ENCODE measurements at regions not wholly inside any gene's neighbourhood (a gene's known extent, or its start where the extent isn't known, plus 50 kb on each side); places are given as distances from the start of the nearest gene placed in this dataset.
A peak's percentile ranks its signal among the peaks of the same experiment; 100 is the strongest.

DNA sequence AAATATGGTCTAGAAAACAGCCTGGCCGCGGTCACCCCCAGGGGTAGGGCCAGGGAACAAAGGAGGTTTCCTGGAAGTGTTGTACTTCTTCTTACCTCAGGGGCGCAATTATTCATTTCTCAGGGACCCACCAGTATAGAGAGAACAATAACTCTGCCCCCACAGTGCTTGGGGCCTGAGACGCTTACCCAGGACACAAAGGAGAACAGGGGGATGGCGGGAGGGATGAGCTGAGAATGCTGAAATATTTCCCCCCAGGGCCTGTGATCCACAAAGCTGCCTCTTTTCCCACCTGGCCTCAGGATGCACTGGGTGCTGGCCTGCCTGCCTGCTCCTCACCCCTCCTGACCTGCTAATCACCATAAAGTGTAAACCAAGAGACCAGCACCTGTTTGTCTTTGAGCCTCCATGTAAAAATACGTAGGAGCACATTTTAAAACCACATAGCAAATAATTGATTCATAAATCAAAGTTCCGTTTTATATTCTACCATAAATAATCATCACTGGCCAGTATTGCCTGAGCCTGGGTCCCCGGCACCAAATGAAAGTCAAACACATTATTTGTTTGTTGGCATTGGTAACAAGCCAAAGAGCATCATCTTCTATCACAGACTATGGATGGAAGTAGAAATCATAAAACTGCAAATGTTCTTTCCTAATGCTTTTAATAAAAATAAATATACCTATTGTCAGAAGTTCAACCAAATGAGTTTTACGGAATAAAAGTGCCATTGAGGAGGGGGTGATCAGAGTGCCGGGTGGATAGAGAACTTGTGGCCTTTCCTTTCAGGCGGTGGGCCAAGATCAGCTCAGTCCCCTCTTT, 67.3 kb upstream of the RMDN2 start:
- no peak for ATAC-seq (replicated peaks)
- Mint-ChIP-seq H3K4me1 (no peaks in the 10 kb centered on the region), H3K4me3 (no peak overlapping the region), H3K36me3 (ENCODE audit: low read depth) (no peaks in the 10 kb centered on the region), H3K27me3 (peaks cover 8% of the 10 kb centered on the region), H3K9me3 (peaks cover 4% of the 10 kb centered on the region), H3K27ac (no peak overlapping the region)

DNA sequence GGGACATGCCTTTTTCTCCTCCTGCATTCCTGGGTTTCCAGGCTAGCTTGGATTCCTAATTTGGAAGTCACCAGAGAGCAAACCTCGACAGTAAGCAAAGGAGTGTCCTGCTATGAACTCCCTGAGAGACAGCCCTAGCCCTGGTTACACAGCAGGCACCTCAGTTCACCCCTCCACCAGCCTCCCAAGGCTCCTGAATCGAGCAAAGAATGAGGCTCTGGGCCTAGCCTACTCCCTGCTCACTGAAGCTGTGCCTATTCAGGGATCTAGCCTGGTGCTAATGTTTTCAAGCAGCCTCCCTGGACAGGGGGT, 66.7 kb upstream of the RMDN2 start:
- peaks cover 4% of the 10 kb centered on the region for H3K9me3 Mint-ChIP-seq
- no peaks in the 10 kb centered on the region for H3K36me3 Mint-ChIP-seq (ENCODE audit: low read depth)
- H3K4me3 Mint-ChIP-seq = no peak overlapping the region
- H3K27me3 Mint-ChIP-seq = peaks cover 11% of the 10 kb centered on the region
- no peaks in the 10 kb centered on the region for H3K4me1 Mint-ChIP-seq
- H3K27ac Mint-ChIP-seq = no peak overlapping the region
- no peak for ATAC-seq (replicated peaks)

DNA sequence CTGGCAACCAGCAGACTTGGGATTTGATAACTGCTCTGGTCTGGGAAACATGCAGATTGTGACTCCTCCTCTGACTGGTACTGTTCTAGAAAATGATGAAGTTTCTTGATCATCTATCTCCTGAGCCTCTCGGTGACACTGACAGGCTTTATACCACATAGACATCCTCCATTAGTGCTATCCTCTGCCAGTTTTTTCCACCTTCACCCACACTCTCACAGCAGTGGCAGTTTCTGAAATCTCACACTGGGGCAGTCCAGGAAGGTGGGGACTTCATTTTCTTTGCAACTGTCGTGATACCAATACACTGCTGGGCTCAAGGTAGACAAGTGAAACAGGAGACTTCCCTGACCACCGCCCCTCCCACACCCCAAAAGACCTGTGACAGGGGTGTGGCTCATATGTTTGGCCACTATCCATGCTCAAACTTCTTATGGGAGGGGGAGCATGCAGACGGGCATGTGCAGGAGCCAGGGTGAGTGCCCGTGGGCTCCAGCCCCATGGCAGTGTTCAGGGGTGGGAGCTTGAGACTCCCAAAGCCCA, 66.3 kb upstream of the RMDN2 start:
- no peak overlapping the region for H3K27ac Mint-ChIP-seq
- ATAC-seq (replicated peaks) = peak; percentile 23
- H3K4me3 Mint-ChIP-seq = no peak overlapping the region
- H3K36me3 Mint-ChIP-seq (ENCODE audit: low read depth) = no peaks in the 10 kb centered on the region
- no peaks in the 10 kb centered on the region for H3K4me1 Mint-ChIP-seq
- H3K9me3 Mint-ChIP-seq = peaks cover 4% of the 10 kb centered on the region
- H3K27me3 Mint-ChIP-seq = peaks cover 14% of the 10 kb centered on the region

DNA sequence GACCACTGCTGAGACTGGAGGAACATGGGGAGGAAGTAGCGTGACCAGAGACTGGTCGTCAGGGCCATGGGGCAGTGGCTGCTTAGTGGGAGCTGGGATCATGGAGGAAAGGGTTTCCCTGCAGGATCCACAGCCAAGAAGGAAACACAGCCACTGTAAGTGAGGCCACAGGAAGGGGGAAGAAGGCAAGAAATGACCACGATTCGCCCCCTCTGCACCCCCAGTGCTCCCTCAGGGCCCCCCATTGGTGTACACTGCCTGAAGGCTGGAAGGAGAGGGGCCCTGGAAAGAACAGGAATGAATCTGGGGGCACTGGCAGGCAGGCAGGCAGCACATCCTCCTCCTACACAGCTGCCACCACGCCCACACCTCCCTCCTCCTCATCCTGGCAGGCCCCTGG, 62.5 kb upstream of the RMDN2 start:
- ATAC-seq (replicated peaks) = no peak
- no peaks in the 10 kb centered on the region for H3K4me1 Mint-ChIP-seq
- no peak overlapping the region for H3K27ac Mint-ChIP-seq
- no peaks in the 10 kb centered on the region for H3K36me3 Mint-ChIP-seq (ENCODE audit: low read depth)
- H3K4me3 Mint-ChIP-seq = no peak overlapping the region
- peaks cover 28% of the 10 kb centered on the region for H3K27me3 Mint-ChIP-seq
- peaks cover 4% of the 10 kb centered on the region for H3K9me3 Mint-ChIP-seq

DNA sequence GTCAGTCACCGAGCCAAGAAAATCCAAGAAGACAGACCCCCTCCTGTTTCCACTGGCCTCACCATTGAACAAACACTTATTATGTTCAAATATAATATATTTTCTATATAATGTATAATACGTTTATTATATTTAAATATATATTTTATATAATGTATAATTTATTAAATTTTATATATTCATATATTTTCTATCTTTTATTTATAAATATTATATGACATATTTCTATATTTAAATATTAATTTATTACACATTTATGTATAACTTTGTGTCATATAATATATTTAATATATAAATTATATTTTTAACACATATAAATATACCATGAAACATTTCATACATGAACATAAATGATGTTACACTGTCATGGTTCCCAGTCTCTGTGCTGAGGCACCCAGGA, 60.9 kb upstream of the RMDN2 start:
- H3K4me1 Mint-ChIP-seq = peaks cover 5% of the 10 kb centered on the region
- ATAC-seq (replicated peaks) = no peak
- H3K4me3 Mint-ChIP-seq = no peak overlapping the region
- peaks cover 31% of the 10 kb centered on the region for H3K27me3 Mint-ChIP-seq
- no peaks in the 10 kb centered on the region for H3K36me3 Mint-ChIP-seq (ENCODE audit: low read depth)
- H3K9me3 Mint-ChIP-seq = peaks cover 4% of the 10 kb centered on the region
- H3K27ac Mint-ChIP-seq = no peak overlapping the region

DNA sequence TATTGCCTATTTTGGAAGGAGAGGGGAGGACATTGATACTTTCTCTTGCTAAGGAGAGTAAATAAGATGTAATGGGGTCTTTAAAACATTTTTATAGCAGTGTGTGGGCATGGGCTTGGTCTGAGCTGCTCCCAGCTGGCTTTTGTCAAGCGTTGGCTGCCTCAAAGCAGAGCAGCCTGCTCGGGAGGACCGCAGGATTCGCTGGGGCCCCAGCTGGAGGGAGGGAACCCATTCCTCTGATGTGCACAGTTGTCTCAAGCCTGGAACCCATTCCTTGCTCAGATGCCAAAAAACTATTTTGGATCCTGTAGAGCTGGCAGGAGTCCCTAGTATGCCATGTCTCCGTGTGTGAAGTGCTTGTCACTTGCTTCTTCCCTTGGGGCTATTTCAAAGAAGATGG, 59.4 kb upstream of the RMDN2 start:
- Mint-ChIP-seq H3K27me3 (peaks cover 27% of the 10 kb centered on the region), H3K36me3 (ENCODE audit: low read depth) (no peaks in the 10 kb centered on the region), H3K9me3 (no peaks in the 10 kb centered on the region), H3K4me3 (no peak overlapping the region), H3K27ac (no peak overlapping the region), H3K4me1 (peaks cover 6% of the 10 kb centered on the region)
- no peak for ATAC-seq (replicated peaks)

DNA sequence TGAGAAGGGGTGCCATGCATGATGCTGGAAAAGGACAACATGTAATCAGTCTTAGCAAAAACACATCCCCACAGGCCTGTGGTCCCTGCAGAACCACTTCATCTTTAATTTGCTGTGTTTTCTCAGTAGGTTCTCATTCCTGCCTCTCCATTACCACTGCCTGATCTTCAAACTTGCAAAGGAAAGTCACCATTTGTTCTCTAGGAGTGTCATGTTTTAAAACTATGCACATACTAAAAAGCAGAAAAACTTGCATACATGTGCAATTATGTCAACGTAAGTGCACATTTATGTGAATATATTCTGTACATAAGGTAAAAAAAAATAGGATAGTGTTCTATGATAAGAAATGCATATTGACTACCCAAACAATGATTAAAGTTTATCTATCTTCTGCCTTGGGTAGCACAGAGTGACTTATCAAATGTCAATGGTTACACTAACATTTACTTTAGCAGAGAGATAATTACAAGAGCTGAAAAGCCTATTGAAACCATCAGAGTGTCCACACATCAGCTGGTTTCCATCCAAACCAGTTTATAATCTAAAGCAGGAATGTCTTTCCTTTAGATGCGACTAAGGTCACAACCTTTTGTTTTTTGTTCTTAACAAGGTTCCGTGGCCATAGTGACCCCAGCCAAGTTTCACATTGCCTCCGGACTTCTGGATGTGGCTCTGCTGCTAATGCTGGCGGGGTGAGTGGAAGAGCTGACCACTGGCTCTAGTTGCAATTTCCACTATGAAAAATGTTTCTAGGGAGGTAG, 58.7 kb upstream of the RMDN2 start:
- no peaks in the 10 kb centered on the region for H3K36me3 Mint-ChIP-seq (ENCODE audit: low read depth)
- no peaks in the 10 kb centered on the region for H3K9me3 Mint-ChIP-seq
- peaks cover 6% of the 10 kb centered on the region for H3K4me1 Mint-ChIP-seq
- H3K27me3 Mint-ChIP-seq = peaks cover 27% of the 10 kb centered on the region
- no peak for ATAC-seq (replicated peaks)
- H3K27ac Mint-ChIP-seq = no peak overlapping the region
- H3K4me3 Mint-ChIP-seq = no peak overlapping the region

DNA sequence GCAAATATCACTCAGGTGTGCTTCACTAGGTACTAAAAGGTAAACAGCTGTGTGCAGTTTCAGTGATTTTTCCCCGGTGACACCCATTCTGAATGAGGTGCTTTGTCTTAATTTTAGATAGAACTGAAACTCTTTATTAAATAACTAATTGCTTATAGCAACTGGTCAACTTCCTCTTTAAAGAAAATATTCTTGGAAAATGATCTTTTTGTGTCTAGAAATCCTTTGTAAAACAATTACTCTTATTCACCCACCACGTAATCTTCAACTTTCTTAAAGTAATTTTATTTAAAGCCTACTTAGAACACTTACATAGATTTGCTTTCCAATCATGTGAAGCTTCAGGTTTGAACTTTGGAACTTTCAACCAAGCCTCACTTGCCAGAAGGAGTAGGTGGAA, 57.9 kb upstream of the RMDN2 start:
- no peak for ATAC-seq (replicated peaks)
- no peak overlapping the region for H3K27ac Mint-ChIP-seq

DNA sequence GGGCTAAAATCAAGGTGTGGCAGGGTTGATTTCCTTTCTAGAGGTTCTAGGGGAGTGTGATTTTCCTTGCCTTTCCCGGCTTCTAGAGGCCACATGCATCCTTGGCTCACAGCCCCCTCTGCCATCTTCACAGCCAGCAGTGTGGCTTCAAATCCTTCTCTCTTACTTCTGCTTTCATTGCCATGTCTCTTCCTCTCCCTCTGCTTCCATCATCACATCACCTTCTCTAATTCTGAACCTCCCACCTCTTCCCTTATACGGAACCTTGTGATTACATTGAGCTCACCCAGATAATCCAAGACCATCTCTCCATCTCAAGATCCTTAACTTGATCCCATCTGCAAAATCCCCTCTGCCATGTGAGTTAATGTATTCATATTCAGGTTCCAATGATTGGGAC, 56.2 kb upstream of the RMDN2 start:
- Mint-ChIP-seq H3K4me1 (peaks cover 24% of the 10 kb centered on the region), H3K27me3 (peaks cover 16% of the 10 kb centered on the region), H3K36me3 (ENCODE audit: low read depth) (no peaks in the 10 kb centered on the region), H3K4me3 (no peak overlapping the region), H3K27ac (no peak overlapping the region), H3K9me3 (no peaks in the 10 kb centered on the region)
- ATAC-seq (replicated peaks) = no peak

More for the DNA sequence above, 57.9 kb upstream of the RMDN2 start:
- Mint-ChIP-seq H3K4me3 (no peak overlapping the region), H3K36me3 (ENCODE audit: low read depth) (no peaks in the 10 kb centered on the region), H3K27me3 (peaks cover 23% of the 10 kb centered on the region), H3K9me3 (no peaks in the 10 kb centered on the region), H3K4me1 (peaks cover 11% of the 10 kb centered on the region)

DNA sequence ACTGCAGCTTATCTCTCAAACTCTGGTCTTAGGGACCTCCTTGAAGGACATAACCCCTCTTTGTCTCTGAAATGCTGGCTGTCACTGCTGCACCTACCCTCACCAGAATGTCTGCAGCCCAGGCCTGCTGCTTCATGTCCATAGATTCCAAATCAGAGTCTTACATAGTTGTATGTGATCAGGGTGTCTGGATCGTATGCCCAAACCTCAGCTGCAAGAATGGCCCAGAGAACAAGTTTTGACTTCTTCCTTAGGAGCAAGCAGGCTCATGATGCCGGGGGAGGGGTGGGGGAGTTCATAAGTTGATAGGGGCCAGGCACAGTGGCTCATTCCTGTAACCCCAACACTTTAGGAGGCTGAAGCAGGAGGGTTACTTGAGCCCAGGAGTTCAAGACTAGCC, 55.8 kb upstream of the RMDN2 start:
- no peak overlapping the region for H3K27ac Mint-ChIP-seq
- no peak for ATAC-seq (replicated peaks)
- H3K4me3 Mint-ChIP-seq = no peak overlapping the region
- peaks cover 13% of the 10 kb centered on the region for H3K27me3 Mint-ChIP-seq
- H3K36me3 Mint-ChIP-seq (ENCODE audit: low read depth) = no peaks in the 10 kb centered on the region
- peaks cover 24% of the 10 kb centered on the region for H3K4me1 Mint-ChIP-seq
- H3K9me3 Mint-ChIP-seq = no peaks in the 10 kb centered on the region

DNA sequence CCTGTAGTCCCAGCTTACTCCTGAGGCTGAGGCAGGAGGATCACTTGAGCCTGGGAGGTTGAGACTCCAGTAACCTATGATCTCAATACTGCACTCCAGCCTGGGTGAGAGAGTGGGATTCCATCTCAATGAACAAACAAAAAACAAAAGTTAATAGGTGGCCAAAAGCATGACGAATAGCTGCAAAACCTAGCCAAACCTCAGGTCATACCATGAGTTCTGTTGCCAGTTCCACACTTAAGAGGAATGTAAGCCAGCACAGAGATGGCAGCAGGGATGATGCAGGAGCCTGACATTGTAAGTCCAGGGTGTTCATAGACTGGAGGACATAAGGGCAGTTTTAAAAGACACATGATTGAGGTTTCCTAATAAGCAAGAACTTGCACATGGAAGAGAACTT, 55.3 kb upstream of the RMDN2 start:
- Mint-ChIP-seq H3K36me3 (ENCODE audit: low read depth) (no peaks in the 10 kb centered on the region), H3K27ac (no peak overlapping the region), H3K4me3 (no peak overlapping the region), H3K9me3 (no peaks in the 10 kb centered on the region), H3K27me3 (peaks cover 17% of the 10 kb centered on the region), H3K4me1 (peaks cover 24% of the 10 kb centered on the region)
- no peak for ATAC-seq (replicated peaks)

DNA sequence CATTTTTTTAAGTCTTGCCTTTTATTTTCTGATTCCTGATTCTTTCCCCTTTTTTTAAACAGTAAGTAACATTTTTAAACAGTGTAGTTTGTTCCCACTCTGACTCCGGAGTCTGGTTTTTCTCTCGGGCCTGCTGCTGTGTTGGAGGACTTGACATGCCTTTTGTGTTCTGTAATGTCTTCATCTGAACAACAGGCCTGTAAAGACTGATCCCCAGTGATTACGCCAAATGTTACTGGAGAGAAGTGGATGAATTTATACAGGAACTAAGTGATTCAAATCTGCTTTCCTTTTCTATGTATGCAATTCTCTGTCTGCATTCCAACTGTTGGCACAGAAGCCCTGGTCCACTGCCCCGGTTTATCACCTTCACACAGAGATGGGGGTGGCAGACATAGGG, 54.3 kb upstream of the RMDN2 start:
- H3K27ac Mint-ChIP-seq = peak overlapping the region; percentile 89
- no peaks in the 10 kb centered on the region for H3K36me3 Mint-ChIP-seq (ENCODE audit: low read depth)
- peak overlapping the region; percentile 70 for H3K4me3 Mint-ChIP-seq

DNA sequence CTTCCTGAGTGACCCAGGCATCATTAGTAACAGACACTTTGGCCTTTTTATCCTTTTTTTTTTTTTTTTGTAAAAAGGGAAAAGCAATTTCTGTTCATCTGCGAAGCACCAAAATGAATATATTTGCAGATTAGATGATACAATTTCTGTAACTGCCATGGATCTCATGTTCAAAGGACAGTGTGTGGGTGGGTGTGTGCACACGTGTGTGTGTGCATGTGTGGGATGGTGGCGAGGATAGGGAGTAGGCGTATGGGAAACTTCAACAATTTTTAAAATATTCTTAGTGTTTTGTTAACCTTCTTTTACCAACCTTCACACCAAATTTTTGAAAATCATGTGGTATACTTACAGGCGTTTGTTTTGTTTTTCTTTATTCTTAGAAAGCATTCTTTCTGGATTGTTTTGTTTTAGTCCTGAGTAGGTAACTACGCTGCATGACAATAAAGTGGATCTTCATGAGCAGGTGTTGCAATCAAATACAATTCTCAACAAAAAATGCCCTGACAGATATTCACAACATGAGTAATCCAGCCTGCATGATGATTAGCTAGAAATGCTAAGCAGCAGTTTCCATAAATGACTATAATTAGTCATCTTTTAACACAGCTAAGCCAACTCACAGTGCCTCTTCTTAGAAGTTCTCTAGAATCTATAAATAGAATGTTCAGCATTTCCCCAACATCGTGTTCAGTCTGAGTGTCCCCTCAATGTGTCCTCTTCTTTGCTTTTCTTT, 53.5 kb upstream of the RMDN2 start:
- Mint-ChIP-seq H3K4me1 (peaks cover 24% of the 10 kb centered on the region), H3K27ac (peak overlapping the region; percentile 89), H3K36me3 (ENCODE audit: low read depth) (no peaks in the 10 kb centered on the region), H3K9me3 (no peaks in the 10 kb centered on the region), H3K4me3 (peak overlapping the region; percentile 70), H3K27me3 (peaks cover 9% of the 10 kb centered on the region)
- peak; percentile 97 for ATAC-seq (replicated peaks)

More for the DNA sequence above, 54.3 kb upstream of the RMDN2 start:
- ATAC-seq (replicated peaks) = no peak
- peaks cover 24% of the 10 kb centered on the region for H3K4me1 Mint-ChIP-seq
- peaks cover 11% of the 10 kb centered on the region for H3K27me3 Mint-ChIP-seq
- H3K9me3 Mint-ChIP-seq = no peaks in the 10 kb centered on the region

DNA sequence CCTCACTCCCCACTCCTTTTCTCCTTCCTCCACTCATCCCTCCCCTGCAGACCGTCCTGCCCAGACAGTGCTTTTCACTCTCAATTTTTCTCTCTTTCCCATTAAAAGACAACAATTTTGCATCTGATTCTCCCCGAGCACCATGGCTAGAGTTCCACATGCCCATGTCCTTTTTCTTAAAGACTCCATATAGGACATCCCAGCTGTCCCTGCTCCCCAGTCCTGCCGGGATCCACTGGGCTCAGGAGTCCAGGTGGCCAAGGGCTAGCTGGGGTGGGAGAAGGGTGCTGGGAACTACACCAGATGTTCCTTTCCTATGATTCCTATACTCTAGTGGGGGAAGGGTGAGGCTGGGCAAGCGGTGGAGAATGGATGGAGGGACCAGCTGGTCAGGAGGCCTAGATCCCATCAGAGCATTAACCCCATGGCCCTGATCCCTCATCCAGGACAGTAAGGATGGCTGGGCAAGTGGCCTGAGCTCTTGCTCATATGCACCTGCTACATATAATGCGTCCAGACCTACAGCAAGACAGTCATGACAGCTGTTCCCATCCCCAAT, 52.8 kb upstream of the RMDN2 start:
- no peaks in the 10 kb centered on the region for H3K9me3 Mint-ChIP-seq
- peaks cover 8% of the 10 kb centered on the region for H3K27me3 Mint-ChIP-seq
- H3K36me3 Mint-ChIP-seq (ENCODE audit: low read depth) = no peaks in the 10 kb centered on the region
- H3K27ac Mint-ChIP-seq = peak overlapping the region; percentile 89
- no peak for ATAC-seq (replicated peaks)
- peak overlapping the region; percentile 70 for H3K4me3 Mint-ChIP-seq
- peaks cover 24% of the 10 kb centered on the region for H3K4me1 Mint-ChIP-seq

All from activated T-helper 17 cell treated with anti-CD3 and anti-CD28 coated beads, Interleukin-2, amount 50 U/mL, for 72 hours (primary cell).